Gastroesophageal sphincter (tissue), 4 donors: ENCODE measurements at regions not wholly inside any gene's neighbourhood (a gene's known extent, or its start where the extent isn't known, plus 50 kb on each side); places are given as distances from the start of the nearest gene placed in this dataset.

Experiments
- ATAC-seq: fragments of 150-250 bp; one replicate; pipeline ENCODE4 v1.9.1; 2016; ENCODE audit warnings: mild to moderate bottlenecking, moderate library complexity
- H3K27ac ChIP-seq, 4 donors: fragments of 200-600 bp; sonication (generic) in 3 of 4; 1 replicate in 3 of 4; 2 replicates in 1 of 4; pipeline ENCODE4 v1.5.1; 2016 to 2019
- H3K27me3 ChIP-seq: fragments of 200-600 bp; sonication (generic); one replicate; pipeline ENCODE4 v1.5.1; 2019
- H3K36me3 ChIP-seq, 2 donors: fragments of 200-600 bp; sonication (generic); one replicate each; pipeline ENCODE4 v1.5.1; 2019; ENCODE audit warnings: control low read depth in 1 of 2
- H3K4me1 ChIP-seq, 3 donors: fragments of 200-600 bp; sonication (generic); 1 replicate in 2 of 3; 2 replicates in 1 of 3; pipeline ENCODE4 v1.5.1; 2016 to 2019; ENCODE audit warnings: control low read depth in 2 of 3
- H3K4me3 ChIP-seq, 2 donors: fragments of 200-600 bp; sonication (generic); one replicate each; pipeline ENCODE4 v1.5.1; 2019; ENCODE audit warnings: mild to moderate bottlenecking in 1 of 2, moderate library complexity in 1 of 2
- H3K9me3 ChIP-seq, 3 donors: fragments of 200-600 bp; sonication (generic); one replicate each; pipeline ENCODE4 v1.5.1; 2017 to 2019; ENCODE audit warnings: control low read depth in 2 of 3
- EP300 ChIP-seq: sonication (generic); formaldehyde crosslinking; IDR thresholded peaks from one replicate; pipeline ENCODE4 v1.6.1; 2017; ENCODE audit warnings: antibody characterized with exemption, mild to moderate bottlenecking
- POLR2A ChIP-seq, 2 donors: fragments of 450-650 bp; IDR thresholded peaks; one replicate each; pipeline ENCODE4 v1.6.1; 2017; ENCODE audit warnings: antibody characterized with exemption in 2 of 2, mild to moderate bottlenecking in 2 of 2, moderate library complexity in 1 of 2
- POLR2AphosphoS5 ChIP-seq: sonication (generic); formaldehyde crosslinking; IDR thresholded peaks from one replicate; pipeline ENCODE4 v1.6.1; 2017; ENCODE audit warnings: antibody characterized with exemption
- WGBS, 2 donors: methylation state at CpG; one replicate each; pipeline ENCODE4 v1.1.5; 2018; ENCODE audit warnings: low coverage in 1 of 2; 5-methylcytosine and 5-hydroxymethylcytosine counted together
- TF ChIP-seq, protein P1 (sequence below), 4 experiments: fragments of 200-600 bp in 2 of 4; fragments of 450-650 bp in 2 of 4; sonication (generic) in 1 of 4; IDR thresholded peaks; one replicate each; pipeline ENCODE4 v1.5.1; 2017 to 2019; ENCODE audit warnings: antibody characterized with exemption in 4 of 4, mild to moderate bottlenecking in 2 of 4, moderate library complexity in 2 of 4

DNA sequence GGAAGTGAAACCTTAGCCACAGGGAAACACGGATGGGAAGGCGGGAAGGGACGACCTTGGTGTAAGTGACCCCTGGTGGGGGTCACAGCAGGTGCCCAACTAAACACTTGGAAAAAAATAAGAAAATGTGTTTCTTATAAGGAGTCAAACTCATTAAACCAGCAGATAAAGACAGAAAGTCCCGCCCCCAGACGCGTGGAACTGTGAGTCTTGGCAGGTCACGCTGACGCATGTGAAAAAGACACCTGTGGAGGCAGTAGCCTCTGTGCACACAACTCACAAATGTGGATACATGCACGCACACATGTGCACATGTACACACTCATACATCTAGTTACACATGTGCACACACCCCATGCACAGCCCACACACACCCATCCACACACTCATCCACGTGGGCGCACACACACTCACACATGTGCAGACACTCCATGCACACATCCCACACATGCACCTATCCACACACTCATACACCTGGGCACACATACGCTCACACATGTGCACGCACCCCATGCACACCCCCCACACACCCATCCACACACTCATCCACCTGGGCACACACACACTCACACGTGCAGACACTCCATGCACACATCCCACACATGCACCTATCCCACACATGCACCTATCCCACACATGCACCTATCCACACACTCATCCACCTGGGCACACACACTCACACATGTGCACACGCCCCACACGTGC lies 432.4 kb downstream of the SOX9 start:
- ATAC-seq, result no peak
- H3K4me3 ChIP-seq, result no peak overlapping the region
- H3K4me1 ChIP-seq, result no peaks in the 10 kb centered on the region
- no peaks in the 10 kb centered on the region for H3K36me3 ChIP-seq
- H3K27me3 ChIP-seq, result peaks cover 43% of the 10 kb centered on the region
- no peak overlapping the region for H3K27ac ChIP-seq
- no peak for TF ChIP-seq POLR2A (IDR thresholded peaks at IDR 0.05)
- TF ChIP-seq, protein P1, sequence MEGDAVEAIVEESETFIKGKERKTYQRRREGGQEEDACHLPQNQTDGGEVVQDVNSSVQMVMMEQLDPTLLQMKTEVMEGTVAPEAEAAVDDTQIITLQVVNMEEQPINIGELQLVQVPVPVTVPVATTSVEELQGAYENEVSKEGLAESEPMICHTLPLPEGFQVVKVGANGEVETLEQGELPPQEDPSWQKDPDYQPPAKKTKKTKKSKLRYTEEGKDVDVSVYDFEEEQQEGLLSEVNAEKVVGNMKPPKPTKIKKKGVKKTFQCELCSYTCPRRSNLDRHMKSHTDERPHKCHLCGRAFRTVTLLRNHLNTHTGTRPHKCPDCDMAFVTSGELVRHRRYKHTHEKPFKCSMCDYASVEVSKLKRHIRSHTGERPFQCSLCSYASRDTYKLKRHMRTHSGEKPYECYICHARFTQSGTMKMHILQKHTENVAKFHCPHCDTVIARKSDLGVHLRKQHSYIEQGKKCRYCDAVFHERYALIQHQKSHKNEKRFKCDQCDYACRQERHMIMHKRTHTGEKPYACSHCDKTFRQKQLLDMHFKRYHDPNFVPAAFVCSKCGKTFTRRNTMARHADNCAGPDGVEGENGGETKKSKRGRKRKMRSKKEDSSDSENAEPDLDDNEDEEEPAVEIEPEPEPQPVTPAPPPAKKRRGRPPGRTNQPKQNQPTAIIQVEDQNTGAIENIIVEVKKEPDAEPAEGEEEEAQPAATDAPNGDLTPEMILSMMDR (IDR thresholded peaks at IDR 0.05), result no peak
- TF ChIP-seq EP300, result no peak
- TF ChIP-seq POLR2AphosphoS5, result no peak
- WGBS, 2 donors, result 71 to 89% methylated on average over 6 to 13 of the region's 16 CpGs
- peaks cover 0 to 4% (median 0%) of the 10 kb centered on the region in 3 donors for H3K9me3 ChIP-seq

DNA sequence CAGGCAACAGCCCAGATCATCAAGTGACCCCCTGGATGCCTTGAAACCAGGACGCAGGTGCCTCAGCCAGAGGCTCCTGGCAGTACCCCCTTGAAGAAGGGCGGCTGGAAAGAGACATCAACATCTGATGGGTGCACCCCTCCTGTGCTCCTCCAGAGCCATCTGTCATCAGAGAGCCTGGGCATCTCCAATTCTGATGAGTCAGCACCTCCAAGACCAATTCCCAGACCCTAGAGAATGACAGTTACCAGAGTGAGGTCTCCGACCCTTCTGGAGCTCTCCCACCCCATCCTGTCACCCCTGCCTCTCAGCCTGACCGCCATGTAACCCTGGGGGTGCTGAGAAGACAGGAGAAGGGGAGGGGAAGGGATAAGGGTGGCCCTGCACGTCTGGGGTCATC lies 433.7 kb downstream of the SOX9 start:
- TF ChIP-seq EP300 (no peak), POLR2AphosphoS5 (no peak), POLR2A (IDR thresholded peaks at IDR 0.05) (no peak)
- TF ChIP-seq, protein P1 (IDR thresholded peaks at IDR 0.05), result no peak
- H3K36me3 ChIP-seq, result no peaks in the 10 kb centered on the region
- no peaks in the 10 kb centered on the region for H3K4me1 ChIP-seq
- no peak for ATAC-seq
- WGBS, 2 donors, result no CpG with 5 or more reads among the region's 5 CpGs
- H3K4me3 ChIP-seq, result no peak overlapping the region
- H3K27ac ChIP-seq, result no peak overlapping the region
- peaks cover 0 to 2% (median 0%) of the 10 kb centered on the region in 3 donors for H3K9me3 ChIP-seq
- H3K27me3 ChIP-seq, result peaks cover 51% of the 10 kb centered on the region

DNA sequence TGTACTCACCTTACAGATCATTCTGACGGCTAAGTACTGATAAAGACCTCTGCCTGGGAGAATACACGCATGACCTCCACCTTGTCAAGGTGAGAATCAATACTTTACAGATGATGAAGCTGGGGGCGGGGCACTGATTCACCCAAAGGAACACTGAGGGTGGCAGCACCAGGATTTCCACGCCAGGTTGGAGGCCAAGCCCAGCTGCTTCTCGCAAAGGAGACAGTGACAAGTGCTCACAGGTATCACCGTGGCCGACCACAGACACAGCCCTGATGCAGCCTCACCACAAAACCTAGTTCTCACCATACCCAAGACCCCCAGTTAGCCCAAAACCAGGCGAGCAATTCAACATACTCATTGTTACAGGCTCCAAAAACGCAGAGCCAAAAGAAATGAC lies 434.2 kb downstream of the SOX9 start:
- H3K27me3 ChIP-seq, result peaks cover 56% of the 10 kb centered on the region
- ATAC-seq, result no peak
- TF ChIP-seq EP300 (no peak), POLR2A (IDR thresholded peaks at IDR 0.05) (no peak), POLR2AphosphoS5 (no peak)
- TF ChIP-seq, protein P1 (IDR thresholded peaks at IDR 0.05), result no peak
- H3K4me3 ChIP-seq, result no peak overlapping the region
- no peak overlapping the region for H3K27ac ChIP-seq
- WGBS, 2 donors, result 40 to 69% methylated on average over 1 to 9 of the region's 9 CpGs
- no peaks in the 10 kb centered on the region for H3K9me3 ChIP-seq
- no peaks in the 10 kb centered on the region for H3K4me1 ChIP-seq
- H3K36me3 ChIP-seq, result no peaks in the 10 kb centered on the region

DNA sequence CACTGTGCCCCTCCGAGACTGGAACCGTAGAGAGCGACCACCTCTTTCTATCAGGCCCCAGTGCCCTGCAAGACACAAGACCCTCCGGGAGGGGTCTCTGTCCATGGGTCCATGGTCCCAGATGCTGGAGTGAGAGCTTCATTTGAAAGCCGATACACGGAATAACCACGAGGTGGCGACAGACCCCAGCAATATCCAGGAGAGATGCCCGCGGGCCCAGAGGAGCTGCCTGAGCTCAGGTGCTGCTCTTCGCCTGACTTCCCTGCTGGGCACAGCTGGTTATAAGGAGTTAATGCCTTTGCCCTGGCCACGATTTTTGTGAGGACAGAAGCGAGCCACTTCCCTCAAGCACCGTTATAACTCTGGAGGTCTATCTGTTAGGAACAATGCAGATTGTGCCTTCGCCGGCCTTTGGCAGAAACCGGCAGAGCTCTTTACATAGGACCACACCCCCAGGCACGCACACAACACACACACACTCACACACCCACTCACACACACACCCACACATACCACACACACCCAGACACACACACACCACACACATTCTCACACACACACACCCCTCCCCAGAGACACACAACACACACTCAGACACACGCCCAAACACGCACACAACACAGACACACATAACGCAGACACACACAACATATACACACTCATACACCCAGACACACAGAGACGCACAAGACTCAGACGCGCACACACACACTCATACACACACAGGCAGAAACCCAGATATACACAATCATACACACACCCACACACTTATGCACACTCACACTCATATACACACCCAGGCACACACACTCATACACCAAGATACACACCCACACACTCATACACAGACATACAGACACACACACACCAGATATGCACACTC lies 436.4 kb downstream of the SOX9 start:
- Histone ChIP-seq H3K4me3 (no peak overlapping the region), H3K9me3 (no peaks in the 10 kb centered on the region), H3K27ac (no peak overlapping the region), H3K27me3 (peaks cover 74% of the 10 kb centered on the region), H3K4me1 (no peaks in the 10 kb centered on the region), H3K36me3 (no peaks in the 10 kb centered on the region)
- WGBS, 2 donors, result 20 to 54% methylated on average over 4 to 9 of the region's 24 CpGs
- no peak for ATAC-seq
- TF ChIP-seq, protein P1 (IDR thresholded peaks at IDR 0.05), result peak in 3 of 4 experiments; percentile 31 to 74 (median 33)
- TF ChIP-seq POLR2A (IDR thresholded peaks at IDR 0.05) (no peak), POLR2AphosphoS5 (no peak), EP300 (no peak)
